HepG2 (cell line): ENCODE measurements at regions not wholly inside any gene's neighbourhood (a gene's known extent, or its start where the extent isn't known, plus 50 kb on each side); places are given as distances from the start of the nearest gene placed in this dataset.

Source experiments
- ATF7-NPFF ChIP-seq: sonication (generic); formaldehyde crosslinking; IDR thresholded peaks from 2 replicates; pipeline ENCODE4 v1.8.1; 2023; ENCODE audit warnings: mild to moderate bottlenecking, low read depth, missing genetic modification reagents, moderate library complexity
- BRCA1 ChIP-seq: sonication (generic); formaldehyde crosslinking; IDR thresholded peaks from 2 replicates; pipeline ENCODE4 v1.4.0; 2020; ENCODE audit warnings: missing genetic modification reagents
- FOXO1 ChIP-seq: sonication (generic); formaldehyde crosslinking; IDR thresholded peaks from 2 replicates; pipeline ENCODE4 v1.4.0; 2020; ENCODE audit warnings: missing genetic modification reagents
- MTF1 ChIP-seq: sonication (generic); formaldehyde crosslinking; IDR thresholded peaks from 2 replicates; pipeline ENCODE4 v1.5.0; 2020; ENCODE audit warnings: missing genetic modification reagents
- MZF1 ChIP-seq: sonication (generic); formaldehyde crosslinking; IDR thresholded peaks from 2 replicates; pipeline ENCODE4 v1.8.1; 2023; ENCODE audit warnings: mild to moderate bottlenecking, missing genetic modification reagents, borderline replicate concordance
- NFIB ChIP-seq: sonication (generic); formaldehyde crosslinking; IDR thresholded peaks from 2 replicates; pipeline ENCODE4 v1.9.0; 2021; ENCODE audit warnings: missing genetic modification reagents, mild to moderate bottlenecking, borderline replicate concordance
- RFX3 ChIP-seq: IDR thresholded peaks from 2 replicates; pipeline ENCODE4 v1.6.1; 2016; ENCODE audit warnings: missing biosample characterization, missing genetic modification reagents
- SP4 ChIP-seq: sonication (generic); formaldehyde crosslinking; IDR thresholded peaks from 2 replicates; pipeline ENCODE4 v1.8.1; 2023; ENCODE audit warnings: mild to moderate bottlenecking, missing genetic modification reagents
- SUZ12 ChIP-seq: fragments of 150-350 bp; IDR thresholded peaks from 2 replicates; pipeline ENCODE4 v1.6.1; 2014; ENCODE audit warnings: low read depth, low read length
- TFDP2 ChIP-seq: sonication (generic); formaldehyde crosslinking; IDR thresholded peaks from 2 replicates; pipeline ENCODE4 v1.4.0; 2020; ENCODE audit warnings: missing genetic modification reagents
- TP53 ChIP-seq: sonication (generic); formaldehyde crosslinking; conservative IDR thresholded peaks from 2 replicates; pipeline ENCODE4 v1.4.0; 2020; ENCODE audit warnings: missing genetic modification reagents
- ZBTB42 ChIP-seq: sonication (generic); formaldehyde crosslinking; IDR thresholded peaks from 2 replicates; pipeline ENCODE4 v1.5.0; 2020; ENCODE audit warnings: mild to moderate bottlenecking, missing genetic modification reagents
- ZMYM2 ChIP-seq: sonication (generic); formaldehyde crosslinking; IDR thresholded peaks from 2 replicates; pipeline ENCODE4 v1.8.0; 2022; ENCODE audit warnings: mild to moderate bottlenecking, missing genetic modification reagents
- ZNF224 ChIP-seq: sonication (generic); formaldehyde crosslinking; IDR thresholded peaks from 2 replicates; pipeline ENCODE4 v1.5.0; 2020; ENCODE audit warnings: mild to moderate bottlenecking, missing genetic modification reagents
- ZNF496 ChIP-seq: sonication (generic); formaldehyde crosslinking; IDR thresholded peaks from 2 replicates; pipeline ENCODE4 v1.8.1; 2023; ENCODE audit warnings: mild to moderate bottlenecking, moderate library complexity, missing genetic modification reagents; ENCODE audit not compliant: insufficient replicate concordance
- ZSCAN20 ChIP-seq: sonication (generic); formaldehyde crosslinking; IDR thresholded peaks from 2 replicates; pipeline ENCODE4 v1.4.0; 2020; ENCODE audit warnings: missing genetic modification reagents, mild to moderate bottlenecking, borderline replicate concordance
- TF ChIP-seq, protein P1 (sequence below): sonication (generic); formaldehyde crosslinking; IDR thresholded peaks from 2 replicates; pipeline ENCODE4 v1.4.0; 2020; ENCODE audit warnings: missing genetic modification reagents, borderline replicate concordance
- TF ChIP-seq, protein P2 (sequence below): fragments of 450-650 bp; IDR thresholded peaks from 2 replicates; pipeline ENCODE4 v1.6.1; 2017
- TF ChIP-seq, protein P3 (sequence below), 2 experiments: sonication (generic) in 1 of 2; formaldehyde crosslinking in 1 of 2; IDR thresholded peaks; 2 replicates each; pipeline versions ENCODE4 v1.4.0 to v1.6.1; 2018 to 2020; ENCODE audit warnings: missing genetic modification reagents in 2 of 2, borderline replicate concordance in 1 of 2, low read depth in 1 of 2, mild to moderate bottlenecking in 1 of 2, missing biosample characterization in 1 of 2
- TF ChIP-seq, protein P4 (sequence below): sonication (generic); formaldehyde crosslinking; IDR thresholded peaks from 2 replicates; pipeline ENCODE4 v1.4.0; 2020; ENCODE audit warnings: missing genetic modification reagents, borderline replicate concordance

DNA sequence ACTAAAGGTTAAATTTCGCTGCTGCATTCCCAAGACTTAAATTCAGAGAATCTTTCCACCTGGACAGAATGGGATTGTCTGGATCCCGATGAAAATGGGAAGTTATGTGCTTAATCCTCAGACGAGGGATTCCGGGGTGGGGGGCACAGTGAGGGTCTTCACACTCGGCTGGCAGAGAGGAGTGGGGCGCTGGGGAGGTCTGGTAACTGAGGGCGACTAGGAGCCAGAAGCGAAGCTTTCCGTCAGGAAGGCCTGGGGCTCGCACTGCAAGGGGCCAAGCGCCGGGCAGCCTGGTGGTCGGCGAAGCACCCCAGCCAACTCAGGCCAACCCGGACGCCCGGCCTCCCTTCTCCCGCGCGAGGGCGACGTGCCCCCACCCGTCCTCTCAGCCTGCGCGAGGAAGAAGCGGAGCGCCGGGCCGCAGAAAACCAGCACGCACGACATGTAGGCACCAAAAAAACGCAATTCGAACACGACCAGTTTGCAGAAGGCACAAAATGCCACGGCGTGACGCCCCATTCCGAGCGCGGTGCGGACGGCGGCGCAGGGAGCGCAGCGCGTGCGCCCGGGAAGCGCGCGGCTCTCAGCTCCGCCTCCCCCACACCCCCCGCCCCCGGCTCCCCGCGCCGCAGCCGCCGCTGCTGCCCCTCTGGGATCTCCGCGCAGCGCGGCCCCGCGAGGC lies 188.1 kb downstream of the ZEB2 start (continued):
- TF ChIP-seq, protein P1, sequence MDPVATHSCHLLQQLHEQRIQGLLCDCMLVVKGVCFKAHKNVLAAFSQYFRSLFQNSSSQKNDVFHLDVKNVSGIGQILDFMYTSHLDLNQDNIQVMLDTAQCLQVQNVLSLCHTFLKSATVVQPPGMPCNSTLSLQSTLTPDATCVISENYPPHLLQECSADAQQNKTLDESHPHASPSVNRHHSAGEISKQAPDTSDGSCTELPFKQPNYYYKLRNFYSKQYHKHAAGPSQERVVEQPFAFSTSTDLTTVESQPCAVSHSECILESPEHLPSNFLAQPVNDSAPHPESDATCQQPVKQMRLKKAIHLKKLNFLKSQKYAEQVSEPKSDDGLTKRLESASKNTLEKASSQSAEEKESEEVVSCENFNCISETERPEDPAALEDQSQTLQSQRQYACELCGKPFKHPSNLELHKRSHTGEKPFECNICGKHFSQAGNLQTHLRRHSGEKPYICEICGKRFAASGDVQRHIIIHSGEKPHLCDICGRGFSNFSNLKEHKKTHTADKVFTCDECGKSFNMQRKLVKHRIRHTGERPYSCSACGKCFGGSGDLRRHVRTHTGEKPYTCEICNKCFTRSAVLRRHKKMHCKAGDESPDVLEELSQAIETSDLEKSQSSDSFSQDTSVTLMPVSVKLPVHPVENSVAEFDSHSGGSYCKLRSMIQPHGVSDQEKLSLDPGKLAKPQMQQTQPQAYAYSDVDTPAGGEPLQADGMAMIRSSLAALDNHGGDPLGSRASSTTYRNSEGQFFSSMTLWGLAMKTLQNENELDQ (CRISPR knock-in tag), result no peak
- TF ChIP-seq SP4 (CRISPR knock-in tag) (peak; percentile 30; the same call in 1 of the 2 replicates), ZBTB42 (CRISPR knock-in tag) (no peak), MTF1 (no peak), FOXO1 (CRISPR knock-in tag) (peak; percentile 68), ZMYM2 (no peak), TFDP2 (CRISPR knock-in tag) (peak; percentile 77), ATF7-NPFF (CRISPR knock-in tag) (peak; percentile 75; the same call in 1 of the 2 replicates), MZF1 (no peak), ZNF496 (CRISPR knock-in tag) (no peak), TP53 (CRISPR knock-in tag) (no peak), ZNF224 (CRISPR knock-in tag) (no peak), RFX3 (CRISPR knock-in tag) (no peak), BRCA1 (CRISPR knock-in tag) (0 out of 2 replicates have a peak, but pooled peaks have one; percentile 84), ZSCAN20 (peak; percentile 87; the same call in 1 of the 2 replicates), SUZ12 (no peak), NFIB (CRISPR knock-in tag) (no peak)
- TF ChIP-seq, protein P2, sequence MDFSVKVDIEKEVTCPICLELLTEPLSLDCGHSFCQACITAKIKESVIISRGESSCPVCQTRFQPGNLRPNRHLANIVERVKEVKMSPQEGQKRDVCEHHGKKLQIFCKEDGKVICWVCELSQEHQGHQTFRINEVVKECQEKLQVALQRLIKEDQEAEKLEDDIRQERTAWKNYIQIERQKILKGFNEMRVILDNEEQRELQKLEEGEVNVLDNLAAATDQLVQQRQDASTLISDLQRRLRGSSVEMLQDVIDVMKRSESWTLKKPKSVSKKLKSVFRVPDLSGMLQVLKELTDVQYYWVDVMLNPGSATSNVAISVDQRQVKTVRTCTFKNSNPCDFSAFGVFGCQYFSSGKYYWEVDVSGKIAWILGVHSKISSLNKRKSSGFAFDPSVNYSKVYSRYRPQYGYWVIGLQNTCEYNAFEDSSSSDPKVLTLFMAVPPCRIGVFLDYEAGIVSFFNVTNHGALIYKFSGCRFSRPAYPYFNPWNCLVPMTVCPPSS, result no peak
- TF ChIP-seq, protein P3, sequence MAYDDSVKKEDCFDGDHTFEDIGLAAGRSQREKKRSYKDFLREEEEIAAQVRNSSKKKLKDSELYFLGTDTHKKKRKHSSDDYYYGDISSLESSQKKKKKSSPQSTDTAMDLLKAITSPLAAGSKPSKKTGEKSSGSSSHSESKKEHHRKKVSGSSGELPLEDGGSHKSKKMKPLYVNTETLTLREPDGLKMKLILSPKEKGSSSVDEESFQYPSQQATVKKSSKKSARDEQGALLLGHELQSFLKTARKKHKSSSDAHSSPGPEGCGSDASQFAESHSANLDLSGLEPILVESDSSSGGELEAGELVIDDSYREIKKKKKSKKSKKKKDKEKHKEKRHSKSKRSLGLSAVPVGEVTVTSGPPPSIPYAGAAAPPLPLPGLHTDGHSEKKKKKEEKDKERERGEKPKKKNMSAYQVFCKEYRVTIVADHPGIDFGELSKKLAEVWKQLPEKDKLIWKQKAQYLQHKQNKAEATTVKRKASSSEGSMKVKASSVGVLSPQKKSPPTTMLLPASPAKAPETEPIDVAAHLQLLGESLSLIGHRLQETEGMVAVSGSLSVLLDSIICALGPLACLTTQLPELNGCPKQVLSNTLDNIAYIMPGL (CRISPR knock-in tag; IDR thresholded peaks at IDR 0.05; ENCODE audit: borderline replicate concordance in 1 of 2, low read depth in 1 of 2), result peak; percentile 53 to 82; a peak in 3 of 4 replicates
- TF ChIP-seq, protein P4, sequence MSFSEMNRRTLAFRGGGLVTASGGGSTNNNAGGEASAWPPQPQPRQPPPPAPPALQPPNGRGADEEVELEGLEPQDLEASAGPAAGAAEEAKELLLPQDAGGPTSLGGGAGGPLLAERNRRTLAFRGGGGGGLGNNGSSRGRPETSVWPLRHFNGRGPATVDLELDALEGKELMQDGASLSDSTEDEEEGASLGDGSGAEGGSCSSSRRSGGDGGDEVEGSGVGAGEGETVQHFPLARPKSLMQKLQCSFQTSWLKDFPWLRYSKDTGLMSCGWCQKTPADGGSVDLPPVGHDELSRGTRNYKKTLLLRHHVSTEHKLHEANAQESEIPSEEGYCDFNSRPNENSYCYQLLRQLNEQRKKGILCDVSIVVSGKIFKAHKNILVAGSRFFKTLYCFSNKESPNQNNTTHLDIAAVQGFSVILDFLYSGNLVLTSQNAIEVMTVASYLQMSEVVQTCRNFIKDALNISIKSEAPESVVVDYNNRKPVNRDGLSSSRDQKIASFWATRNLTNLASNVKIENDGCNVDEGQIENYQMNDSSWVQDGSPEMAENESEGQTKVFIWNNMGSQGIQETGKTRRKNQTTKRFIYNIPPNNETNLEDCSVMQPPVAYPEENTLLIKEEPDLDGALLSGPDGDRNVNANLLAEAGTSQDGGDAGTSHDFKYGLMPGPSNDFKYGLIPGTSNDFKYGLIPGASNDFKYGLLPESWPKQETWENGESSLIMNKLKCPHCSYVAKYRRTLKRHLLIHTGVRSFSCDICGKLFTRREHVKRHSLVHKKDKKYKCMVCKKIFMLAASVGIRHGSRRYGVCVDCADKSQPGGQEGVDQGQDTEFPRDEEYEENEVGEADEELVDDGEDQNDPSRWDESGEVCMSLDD (CRISPR knock-in tag), result no peak
